ENCODE measurements at regions not wholly inside any gene's neighbourhood (a gene's known extent, or its start where the extent isn't known, plus 50 kb on each side); places are given as distances from the start of the nearest gene placed in this dataset.

- TF ChIP-seq USF2 (IDR thresholded peaks at IDR 0.05; ENCODE audit: low read length) (no peak), MAX (IDR thresholded peaks at IDR 0.05) (no peak), EGR1 (IDR thresholded peaks at IDR 0.05; ENCODE audit: borderline replicate concordance, low read depth, low read length) (no peak)
Observed at GRCh38 chr10:105658696-105659095, 1017.6 kb downstream of the SORCS3 start (continued).
